Parathyroid adenoma (tissue), 2 donors: ENCODE measurements at regions not wholly inside any gene's neighbourhood (a gene's known extent, or its start where the extent isn't known, plus 50 kb on each side); places are given as distances from the start of the nearest gene placed in this dataset.

Experiments used
- H2AFZ ChIP-seq: fragments of 300-600 bp; sonication (generic); one replicate; pipeline ENCODE4 v1.7.0; 2017; ENCODE audit warnings: antibody characterized with exemption, mild to moderate bottlenecking
- H3K27ac ChIP-seq: fragments of 300-600 bp; sonication (generic); one replicate; pipeline ENCODE4 v1.7.0; 2017
- H3K27me3 ChIP-seq: fragments of 300-600 bp; sonication (generic); one replicate; pipeline ENCODE4 v1.7.0; 2017; ENCODE audit warnings: low read length; ENCODE audit not compliant: control insufficient read depth, insufficient read depth
- H3K36me3 ChIP-seq: fragments of 300-600 bp; sonication (generic); one replicate; pipeline ENCODE4 v1.7.0; 2017; ENCODE audit warnings: low read length; ENCODE audit not compliant: control insufficient read depth, insufficient read depth
- H3K4me1 ChIP-seq: fragments of 300-600 bp; sonication (generic); one replicate; pipeline ENCODE4 v1.7.0; 2017; ENCODE audit warnings: control low read depth
- H3K4me2 ChIP-seq: fragments of 300-600 bp; sonication (generic); one replicate; pipeline ENCODE4 v1.7.0; 2017; ENCODE audit warnings: low read length
- H3K4me3 ChIP-seq: fragments of 300-600 bp; sonication (generic); one replicate; pipeline ENCODE4 v1.7.0; 2017; ENCODE audit warnings: low read depth, low read length
- H3K79me2 ChIP-seq: fragments of 300-600 bp; sonication (generic); one replicate; pipeline ENCODE4 v1.7.0; 2017; ENCODE audit warnings: control low read depth
- H3K9ac ChIP-seq: fragments of 300-600 bp; sonication (generic); one replicate; pipeline ENCODE4 v1.7.0; 2017; ENCODE audit warnings: mild to moderate bottlenecking
- H3K9me3 ChIP-seq: fragments of 300-600 bp; sonication (generic); one replicate; pipeline ENCODE4 v1.7.0; 2017; ENCODE audit warnings: low read length; ENCODE audit not compliant: control insufficient read depth
- TF ChIP-seq, protein P1 (sequence below): fragments of 300-600 bp; sonication (generic); IDR thresholded peaks from one replicate; pipeline ENCODE4 v1.7.0; 2017; ENCODE audit warnings: antibody characterized with exemption, mild to moderate bottlenecking
- donor health status: primary hyperparathyroidism.

DNA sequence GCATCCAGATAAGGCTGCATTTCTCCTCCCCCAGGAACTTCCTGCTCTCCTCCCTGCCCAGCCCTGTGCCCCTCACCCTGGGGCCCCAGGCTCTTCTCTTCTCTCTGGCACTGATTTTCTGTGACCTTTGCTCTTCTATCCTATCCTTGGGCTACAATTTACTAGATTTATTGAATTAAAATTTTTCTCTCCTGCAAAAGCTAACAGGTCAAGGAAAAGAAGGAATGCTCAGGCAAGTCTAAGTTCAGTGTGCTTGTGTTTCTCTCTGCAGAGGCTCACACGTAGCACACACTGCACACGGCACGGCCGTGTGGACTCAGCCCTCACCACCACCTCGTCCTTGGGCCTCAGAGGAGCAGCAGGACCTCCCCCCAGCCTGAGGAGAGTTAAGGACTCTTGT lies 94.2 kb upstream of the SNTG2 start:
- no peaks in the 10 kb centered on the region for H3K79me2 ChIP-seq
- H3K4me3 ChIP-seq = no peak overlapping the region
- no peaks in the 10 kb centered on the region for H3K27me3 ChIP-seq
- H3K9me3 ChIP-seq = no peaks in the 10 kb centered on the region
- no peak overlapping the region for H3K4me2 ChIP-seq
- H2AFZ ChIP-seq = no peak overlapping the region
- no peak overlapping the region for H3K9ac ChIP-seq
- no peaks in the 10 kb centered on the region for H3K36me3 ChIP-seq
- H3K27ac ChIP-seq = no peak overlapping the region
- TF ChIP-seq, protein P1, sequence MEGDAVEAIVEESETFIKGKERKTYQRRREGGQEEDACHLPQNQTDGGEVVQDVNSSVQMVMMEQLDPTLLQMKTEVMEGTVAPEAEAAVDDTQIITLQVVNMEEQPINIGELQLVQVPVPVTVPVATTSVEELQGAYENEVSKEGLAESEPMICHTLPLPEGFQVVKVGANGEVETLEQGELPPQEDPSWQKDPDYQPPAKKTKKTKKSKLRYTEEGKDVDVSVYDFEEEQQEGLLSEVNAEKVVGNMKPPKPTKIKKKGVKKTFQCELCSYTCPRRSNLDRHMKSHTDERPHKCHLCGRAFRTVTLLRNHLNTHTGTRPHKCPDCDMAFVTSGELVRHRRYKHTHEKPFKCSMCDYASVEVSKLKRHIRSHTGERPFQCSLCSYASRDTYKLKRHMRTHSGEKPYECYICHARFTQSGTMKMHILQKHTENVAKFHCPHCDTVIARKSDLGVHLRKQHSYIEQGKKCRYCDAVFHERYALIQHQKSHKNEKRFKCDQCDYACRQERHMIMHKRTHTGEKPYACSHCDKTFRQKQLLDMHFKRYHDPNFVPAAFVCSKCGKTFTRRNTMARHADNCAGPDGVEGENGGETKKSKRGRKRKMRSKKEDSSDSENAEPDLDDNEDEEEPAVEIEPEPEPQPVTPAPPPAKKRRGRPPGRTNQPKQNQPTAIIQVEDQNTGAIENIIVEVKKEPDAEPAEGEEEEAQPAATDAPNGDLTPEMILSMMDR = no peak
- no peaks in the 10 kb centered on the region for H3K4me1 ChIP-seq

DNA sequence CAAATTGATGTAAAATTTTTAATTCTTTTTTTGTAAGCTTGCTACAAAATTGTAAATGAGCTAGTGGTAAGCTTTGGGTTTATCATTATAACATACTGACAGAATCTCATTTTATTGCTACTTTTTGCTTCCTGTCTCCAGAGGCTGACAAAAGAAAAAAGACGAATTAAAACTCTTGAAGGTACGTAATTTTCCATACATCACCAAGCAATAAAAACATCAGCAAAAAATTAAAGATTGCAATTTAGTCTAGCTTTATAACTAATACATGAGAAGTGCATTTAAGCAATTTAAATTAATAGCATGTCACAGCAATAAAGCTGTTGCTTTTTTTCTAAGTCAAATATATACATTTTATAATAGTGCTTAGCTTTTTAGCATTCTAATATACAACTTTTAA lies 94.6 kb upstream of the SNTG2 start:
- H3K36me3 ChIP-seq = no peaks in the 10 kb centered on the region
- H2AFZ ChIP-seq = no peak overlapping the region
- H3K27me3 ChIP-seq = no peaks in the 10 kb centered on the region
- no peak overlapping the region for H3K9ac ChIP-seq
- H3K4me3 ChIP-seq = no peak overlapping the region
- H3K9me3 ChIP-seq = no peaks in the 10 kb centered on the region
- no peaks in the 10 kb centered on the region for H3K4me1 ChIP-seq
- no peaks in the 10 kb centered on the region for H3K79me2 ChIP-seq
- no peak overlapping the region for H3K4me2 ChIP-seq
- H3K27ac ChIP-seq = no peak overlapping the region
- TF ChIP-seq, protein P1 = no peak

DNA sequence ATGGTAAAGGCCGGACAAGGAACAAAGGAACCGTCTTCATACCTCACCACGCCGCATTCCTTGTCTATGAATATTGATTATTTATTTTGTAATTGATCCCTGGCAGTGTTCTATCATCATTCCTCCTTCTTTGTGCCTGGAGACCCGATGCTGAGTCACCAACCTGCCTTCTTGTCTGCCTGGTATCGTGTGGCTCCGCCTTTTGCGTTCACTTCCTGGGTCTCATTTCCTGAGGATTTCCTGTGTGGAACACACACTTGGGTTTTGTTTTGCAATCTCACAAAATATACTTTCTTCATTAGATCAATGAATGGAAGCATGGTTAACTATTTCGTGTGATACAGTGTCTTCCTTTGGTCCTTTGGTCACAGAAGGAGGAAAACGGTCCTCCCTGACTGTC lies 95.5 kb upstream of the SNTG2 start:
- H3K4me3 ChIP-seq = no peak overlapping the region
- H3K4me1 ChIP-seq = no peaks in the 10 kb centered on the region

DNA sequence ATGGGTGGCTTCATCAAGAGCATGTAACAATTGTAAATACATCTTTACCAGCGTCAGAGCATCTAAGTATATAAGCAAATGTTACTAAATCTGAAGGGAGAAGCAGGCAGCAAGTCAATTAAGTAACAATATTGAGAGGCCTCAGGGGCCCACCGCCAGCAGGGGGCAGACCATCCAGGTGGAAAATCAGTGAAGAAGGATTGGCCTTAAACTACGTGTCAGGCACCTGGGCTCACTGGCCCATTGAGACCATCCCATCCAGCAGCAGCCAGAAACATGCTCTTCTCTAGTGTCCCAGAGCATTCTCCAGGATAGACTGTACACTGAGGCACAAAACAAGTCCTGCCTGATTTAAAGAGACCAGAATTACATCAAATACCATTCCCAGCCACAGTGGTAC lies 96.2 kb upstream of the SNTG2 start:
- H3K36me3 ChIP-seq = no peaks in the 10 kb centered on the region
- H3K4me2 ChIP-seq = no peak overlapping the region
- no peak overlapping the region for H2AFZ ChIP-seq
- TF ChIP-seq, protein P1 = peak; percentile 70
- no peaks in the 10 kb centered on the region for H3K4me1 ChIP-seq
- H3K27ac ChIP-seq = no peak overlapping the region
- H3K27me3 ChIP-seq = no peaks in the 10 kb centered on the region
- no peaks in the 10 kb centered on the region for H3K9me3 ChIP-seq
- no peak overlapping the region for H3K9ac ChIP-seq
- no peaks in the 10 kb centered on the region for H3K79me2 ChIP-seq
- H3K4me3 ChIP-seq = no peak overlapping the region

More for the DNA sequence above, 95.5 kb upstream of the SNTG2 start:
- TF ChIP-seq, protein P1 = no peak
- no peaks in the 10 kb centered on the region for H3K36me3 ChIP-seq
- H3K9me3 ChIP-seq = no peaks in the 10 kb centered on the region
- H3K27me3 ChIP-seq = no peaks in the 10 kb centered on the region
- H3K79me2 ChIP-seq = no peaks in the 10 kb centered on the region
- H3K4me2 ChIP-seq = no peak overlapping the region
- no peak overlapping the region for H2AFZ ChIP-seq
- H3K9ac ChIP-seq = no peak overlapping the region
- no peak overlapping the region for H3K27ac ChIP-seq

DNA sequence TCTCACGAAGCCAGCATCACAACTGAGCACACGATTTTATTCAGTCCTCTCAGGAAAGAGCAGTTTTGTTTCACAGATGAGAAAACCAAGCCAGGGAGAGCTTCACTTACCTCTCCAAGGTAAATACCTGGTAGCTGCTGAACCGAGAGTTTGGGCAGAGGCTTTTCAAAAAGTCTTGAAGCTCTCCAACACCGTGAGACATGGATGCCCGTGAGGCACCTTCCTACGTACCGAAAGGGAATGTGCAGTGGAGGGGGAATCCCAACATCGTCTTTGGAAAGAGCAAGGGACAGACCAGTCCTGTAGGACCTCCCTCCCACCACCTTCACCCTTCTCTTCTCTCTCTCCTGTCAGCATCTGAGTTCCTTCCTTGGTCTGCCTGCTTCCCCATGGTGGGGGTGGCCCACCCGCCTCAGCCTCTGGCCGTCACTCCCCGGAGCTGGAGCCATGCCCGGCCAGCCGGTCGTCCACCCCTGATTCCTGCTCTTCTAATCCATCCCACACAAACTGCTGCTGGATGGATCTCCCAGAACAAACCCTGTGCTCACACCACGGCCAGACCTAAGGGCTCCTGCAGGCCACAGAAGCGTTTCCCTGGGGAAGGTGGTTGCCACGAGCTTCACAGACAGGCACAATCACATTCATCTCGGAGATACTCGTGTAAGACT lies 97.3 kb upstream of the SNTG2 start:
- TF ChIP-seq, protein P1 = no peak

More for the DNA sequence above, 97.3 kb upstream of the SNTG2 start:
- Histone ChIP-seq H3K4me1 (no peaks in the 10 kb centered on the region), H3K4me2 (no peak overlapping the region), H3K27me3 (no peaks in the 10 kb centered on the region), H3K9me3 (no peaks in the 10 kb centered on the region), H3K36me3 (no peaks in the 10 kb centered on the region), H2AFZ (no peak overlapping the region), H3K27ac (no peak overlapping the region), H3K4me3 (no peak overlapping the region), H3K9ac (no peak overlapping the region), H3K79me2 (no peaks in the 10 kb centered on the region)
